Mucosa of rectum (tissue), 2 donors: ENCODE measurements at regions not wholly inside any gene's neighbourhood (a gene's known extent, or its start where the extent isn't known, plus 50 kb on each side); places are given as distances from the start of the nearest gene placed in this dataset.
"Not testable (repeated sequence)": the region's sequence is repeated elsewhere in the genome, so short reads cannot be mapped to it uniquely, and the experiment has no call there.

ENCODE experiments used
- H3K27ac ChIP-seq, 2 donors: one replicate each; pipeline ENCODE4 v1.7.0; 2013; ENCODE audit warnings: inconsistent platforms in 2 of 2, low read depth in 2 of 2, low read length in 2 of 2
- H3K27me3 ChIP-seq, 2 donors: one replicate each; pipeline ENCODE4 v1.7.0; 2013; ENCODE audit warnings: low read length in 2 of 2; ENCODE audit not compliant: control insufficient read depth in 2 of 2, insufficient read depth in 2 of 2
- H3K36me3 ChIP-seq, 2 donors: one replicate each; pipeline ENCODE4 v1.7.0; 2013; ENCODE audit warnings: low read length in 2 of 2; ENCODE audit not compliant: control insufficient read depth in 2 of 2, insufficient read depth in 2 of 2
- H3K4me1 ChIP-seq, 2 donors: one replicate each; pipeline ENCODE4 v1.7.0; 2013; ENCODE audit warnings: low read length in 2 of 2, mild to moderate bottlenecking in 1 of 2; ENCODE audit not compliant: control insufficient read depth in 2 of 2, insufficient read depth in 2 of 2
- H3K4me3 ChIP-seq, 2 donors: one replicate each; pipeline ENCODE4 v1.7.0; 2013; ENCODE audit warnings: low read length in 2 of 2
- H3K9ac ChIP-seq, 2 donors: one replicate each; pipeline ENCODE4 v1.7.0; 2013; ENCODE audit warnings: low read length in 2 of 2, low read depth in 1 of 2, mild to moderate bottlenecking in 1 of 2
- H3K9me3 ChIP-seq, 2 donors: one replicate each; pipeline ENCODE4 v1.7.0; 2013; ENCODE audit warnings: low read length in 2 of 2; ENCODE audit not compliant: control insufficient read depth in 2 of 2
- donor health status: healthy.
- donor health status: Normal muscosa, but diverticular disease.

- Histone ChIP-seq H3K36me3 (no peaks in the 10 kb centered on the region), H3K27me3 (no peaks in the 10 kb centered on the region), H3K9ac (no peak overlapping the region), H3K4me3 (no peak overlapping the region), H3K4me1 (no peaks in the 10 kb centered on the region), H3K9me3 (no peaks in the 10 kb centered on the region), H3K27ac (no peak overlapping the region)
Measured at GRCh38 chr5:57658018-57658417, 175.4 kb upstream of the ACTBL2 start.

- Histone ChIP-seq H3K27ac (no peak overlapping the region), H3K27me3 (no peaks in the 10 kb centered on the region), H3K4me1 (no peaks in the 10 kb centered on the region), H3K9ac (no peak overlapping the region), H3K4me3 (no peak overlapping the region), H3K9me3 (no peaks in the 10 kb centered on the region), H3K36me3 (no peaks in the 10 kb centered on the region)
Measured at GRCh38 chr5:57655228-57655627, 172.6 kb upstream of the ACTBL2 start.

- H3K9me3 ChIP-seq: no peaks in the 10 kb centered on the region
- no peaks in the 10 kb centered on the region for H3K36me3 ChIP-seq
- H3K4me1 ChIP-seq: no peaks in the 10 kb centered on the region
- H3K4me3 ChIP-seq: no peak overlapping the region
- H3K27ac ChIP-seq: no peak overlapping the region
- H3K27me3 ChIP-seq: no peaks in the 10 kb centered on the region
- no peak overlapping the region for H3K9ac ChIP-seq
Measured at GRCh38 chr5:57653636-57654290, 171.2 kb upstream of the ACTBL2 start.

GRCh38 chr5:57651127-57651526, 168.5 kb upstream of the ACTBL2 start:
- no peak overlapping the region for H3K9ac ChIP-seq
- no peaks in the 10 kb centered on the region for H3K9me3 ChIP-seq
- H3K36me3 ChIP-seq: no peaks in the 10 kb centered on the region
- H3K4me1 ChIP-seq: no peaks in the 10 kb centered on the region
- no peaks in the 10 kb centered on the region for H3K27me3 ChIP-seq
- no peak overlapping the region for H3K27ac ChIP-seq
- H3K4me3 ChIP-seq: no peak overlapping the region

GRCh38 chr5:57650360-57651069, 167.9 kb upstream of the ACTBL2 start:
- Histone ChIP-seq H3K9me3 (no peaks in the 10 kb centered on the region), H3K36me3 (no peaks in the 10 kb centered on the region), H3K4me1 (no peaks in the 10 kb centered on the region), H3K27ac (no peak overlapping the region), H3K9ac (no peak overlapping the region), H3K27me3 (no peaks in the 10 kb centered on the region), H3K4me3 (no peak overlapping the region)

- H3K36me3 ChIP-seq: no peaks in the 10 kb centered on the region
- no peak overlapping the region for H3K27ac ChIP-seq
- no peaks in the 10 kb centered on the region for H3K9me3 ChIP-seq
- no peak overlapping the region for H3K4me3 ChIP-seq
- no peaks in the 10 kb centered on the region for H3K4me1 ChIP-seq
- H3K27me3 ChIP-seq: no peaks in the 10 kb centered on the region
- H3K9ac ChIP-seq: no peak overlapping the region
Measured at GRCh38 chr5:57642698-57643097, 160.1 kb upstream of the ACTBL2 start.

GRCh38 chr5:57642066-57642465, 159.5 kb upstream of the ACTBL2 start:
- Histone ChIP-seq H3K4me3 (no peak overlapping the region), H3K36me3 (no peaks in the 10 kb centered on the region), H3K27ac (no peak overlapping the region)

GRCh38 chr5:57635146-57635777, 152.7 kb upstream of the ACTBL2 start:
- Histone ChIP-seq H3K9ac (no peak overlapping the region), H3K4me3 (no peak overlapping the region), H3K27me3 (no peaks in the 10 kb centered on the region), H3K36me3 (no peaks in the 10 kb centered on the region), H3K27ac (no peak overlapping the region), H3K9me3 (no peaks in the 10 kb centered on the region), H3K4me1 (no peaks in the 10 kb centered on the region)

More at GRCh38 chr5:57642066-57642465, 159.5 kb upstream of the ACTBL2 start:
- Histone ChIP-seq H3K27me3 (no peaks in the 10 kb centered on the region), H3K9ac (no peak overlapping the region), H3K4me1 (no peaks in the 10 kb centered on the region), H3K9me3 (no peaks in the 10 kb centered on the region)

- no peaks in the 10 kb centered on the region for H3K4me1 ChIP-seq
- H3K27me3 ChIP-seq: peaks cover 0 to 4% of the 10 kb centered on the region in 2 donors
- no peak overlapping the region for H3K27ac ChIP-seq
- no peak overlapping the region for H3K9ac ChIP-seq
- no peaks in the 10 kb centered on the region for H3K9me3 ChIP-seq
- no peaks in the 10 kb centered on the region for H3K36me3 ChIP-seq
- H3K4me3 ChIP-seq: no peak overlapping the region
Measured at GRCh38 chr5:57632937-57633336, 150.3 kb upstream of the ACTBL2 start.

GRCh38 chr5:57631139-57631538, 148.5 kb upstream of the ACTBL2 start:
- H3K9ac ChIP-seq, H3K9me3 ChIP-seq, H3K4me1 ChIP-seq, H3K27me3 ChIP-seq, H3K27ac ChIP-seq, H3K4me3 ChIP-seq, H3K36me3 ChIP-seq: not testable (repeated sequence)
